CD8-positive, alpha-beta memory T cell (primary cell): ENCODE measurements at regions not wholly inside any gene's neighbourhood (a gene's known extent, or its start where the extent isn't known, plus 50 kb on each side); places are given as distances from the start of the nearest gene placed in this dataset.

Experiments used
- CTCF ChIA-PET: fragments of 350-600 bp; sonication (Branson Sonifier 250); formaldehyde crosslinking; loops from one replicate; lab custom pipeline; 2021; ENCODE audit warnings: antibody characterized with exemption; lab: Charles Lee
- POLR2A ChIA-PET: fragments of 350-600 bp; sonication (Branson Sonifier 250); formaldehyde crosslinking; loops from one replicate; lab custom pipeline; 2021; ENCODE audit warnings: antibody characterized with exemption; lab: Charles Lee
- DNase-seq, 5 donors: peaks; one replicate each; pipeline versions ENCODE4 v3.0.0 to v3.0.0-alpha.2; 2020 to 2022; ENCODE audit warnings: mixed read lengths in 1 of 5
- H3K27ac ChIP-seq: one replicate; pipeline ENCODE4 v1.7.0; 2013; ENCODE audit warnings: low read depth, mild to moderate bottlenecking, low read length, moderate library complexity
- H3K27me3 ChIP-seq: 2 replicates; pipeline ENCODE4 v1.7.0; 2013; ENCODE audit warnings: low read length, mild to moderate bottlenecking; ENCODE audit not compliant: insufficient read depth, poor library complexity, severe bottlenecking
- H3K36me3 ChIP-seq: 2 replicates; pipeline ENCODE4 v1.7.0; 2013; ENCODE audit warnings: mild to moderate bottlenecking, low read length, moderate library complexity; ENCODE audit not compliant: insufficient read depth
- H3K4me1 ChIP-seq: 2 replicates; pipeline ENCODE4 v1.7.0; 2013; ENCODE audit warnings: mild to moderate bottlenecking, low read length, moderate library complexity; ENCODE audit not compliant: insufficient read depth
- H3K4me3 ChIP-seq: 2 replicates; pipeline ENCODE4 v1.7.0; 2013; ENCODE audit warnings: mild to moderate bottlenecking, low read length
- H3K9me3 ChIP-seq: 2 replicates; pipeline ENCODE4 v1.7.0; 2013; ENCODE audit warnings: mild to moderate bottlenecking, low read length
- H3K27ac Mint-ChIP-seq, 8 donors: one replicate each; pipeline ENCODE4 v1.8.0; 2020 to 2021; ENCODE audit warnings: mixed read lengths in 8 of 8, mild to moderate bottlenecking in 6 of 8, inconsistent platforms in 3 of 8, moderate library complexity in 3 of 8
- H3K27me3 Mint-ChIP-seq, 2 donors: one replicate each; pipeline ENCODE4 v1.8.0; 2020 to 2021; ENCODE audit warnings: mixed read lengths in 2 of 2, mild to moderate bottlenecking in 1 of 2, moderate library complexity in 1 of 2
- H3K36me3 Mint-ChIP-seq, 3 donors: one replicate each; pipeline ENCODE4 v1.8.0; 2020 to 2021; ENCODE audit warnings: mixed read lengths in 3 of 3, inconsistent platforms in 1 of 3, mild to moderate bottlenecking in 1 of 3
- H3K4me1 Mint-ChIP-seq, 3 donors: one replicate each; pipeline ENCODE4 v1.8.0; 2020 to 2021; ENCODE audit warnings: mixed read lengths in 3 of 3, inconsistent platforms in 1 of 3, mild to moderate bottlenecking in 1 of 3
- H3K4me3 Mint-ChIP-seq, 7 donors: one replicate each; pipeline ENCODE4 v1.8.0; 2020 to 2021; ENCODE audit warnings: mixed read lengths in 7 of 7, mild to moderate bottlenecking in 6 of 7, moderate library complexity in 4 of 7, inconsistent platforms in 2 of 7
- H3K9me3 Mint-ChIP-seq, 5 donors: one replicate each; pipeline ENCODE4 v1.8.0; 2020 to 2022; ENCODE audit warnings: mixed read lengths in 5 of 5, mild to moderate bottlenecking in 3 of 5, moderate library complexity in 2 of 5, inconsistent platforms in 1 of 5

- no peak for DNase-seq
- Mint-ChIP-seq H3K36me3 (no peaks in the 10 kb centered on the region), H3K27ac (no peak overlapping the region), H3K9me3 (peaks cover 0 to 3% (median 0%) of the 10 kb centered on the region in 5 donors), H3K27me3 (peaks cover 6 to 23% of the 10 kb centered on the region in 2 donors), H3K4me1 (no peaks in the 10 kb centered on the region), H3K4me3 (no peak overlapping the region)
- no peaks in the 10 kb centered on the region for H3K9me3 ChIP-seq
- H3K27me3 ChIP-seq = no peaks in the 10 kb centered on the region
- no peak overlapping the region for H3K4me3 ChIP-seq
- POLR2A ChIA-PET = no interaction called here
- H3K27ac ChIP-seq = no peak overlapping the region
- no peaks in the 10 kb centered on the region for H3K4me1 ChIP-seq
- CTCF ChIA-PET = no interaction called here
- no peaks in the 10 kb centered on the region for H3K36me3 ChIP-seq
These were observed 706.7 kb downstream of the PTPRU start for GRCh38 chr1:29943034-29943433.

DNA sequence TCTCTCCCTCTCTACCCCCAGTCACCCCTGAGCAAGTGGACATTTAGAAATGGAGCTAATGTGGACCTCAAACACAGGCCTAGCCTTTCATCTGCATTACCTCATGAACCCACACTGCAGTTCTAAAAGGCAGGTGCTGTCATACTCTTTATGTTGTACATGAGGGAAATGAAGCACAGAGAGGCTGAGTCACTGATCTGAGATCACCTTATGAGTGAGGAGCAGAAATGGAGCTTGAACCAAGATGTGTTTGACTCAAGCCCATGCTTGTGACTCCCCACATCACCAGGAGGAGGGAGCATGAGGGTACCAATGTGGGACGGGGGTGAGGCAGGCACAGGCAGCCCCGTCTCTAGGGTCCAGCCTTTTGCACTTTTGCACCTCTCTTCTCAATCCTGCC lies 702.8 kb downstream of the PTPRU start:
- Histone ChIP-seq H3K4me1 (no peaks in the 10 kb centered on the region), H3K9me3 (no peaks in the 10 kb centered on the region), H3K36me3 (no peaks in the 10 kb centered on the region), H3K27me3 (no peaks in the 10 kb centered on the region), H3K4me3 (no peak overlapping the region), H3K27ac (no peak overlapping the region)
- ChIA-PET CTCF (interaction anchor here (1.0 kb wide), 1 partner anchor 12 kb away, joined by 3 read pairs; no protein-coding TSS in a partner anchor), POLR2A (no interaction called here)
- Mint-ChIP-seq H3K4me1 (no peaks in the 10 kb centered on the region), H3K36me3 (no peaks in the 10 kb centered on the region), H3K4me3 (no peak overlapping the region), H3K9me3 (peaks cover 0 to 3% (median 0%) of the 10 kb centered on the region in 5 donors), H3K27me3 (peaks cover 9 to 13% of the 10 kb centered on the region in 2 donors), H3K27ac (no peak overlapping the region)
- no peak for DNase-seq

DNA sequence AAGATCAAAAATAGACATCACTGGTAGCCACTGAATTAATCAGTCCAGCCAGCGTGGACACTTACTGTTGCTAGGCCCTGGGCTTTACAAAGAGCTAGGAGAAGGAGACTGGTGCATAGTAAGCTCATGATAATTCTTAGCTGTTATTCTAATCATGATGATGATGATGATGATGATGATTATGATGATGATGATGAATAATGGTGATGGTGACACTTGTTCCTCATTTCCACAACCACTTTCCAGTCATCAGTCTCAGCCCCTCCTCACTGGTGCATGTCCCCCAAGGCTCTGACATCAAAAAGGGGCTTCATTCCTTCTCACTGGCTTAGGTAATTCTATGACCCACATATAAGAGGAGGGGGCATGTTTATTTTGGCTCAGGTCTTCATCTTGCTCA lies 701.0 kb downstream of the PTPRU start:
- H3K4me3 ChIP-seq = no peak overlapping the region
- no peak overlapping the region for H3K27ac ChIP-seq
- no peaks in the 10 kb centered on the region for H3K4me1 ChIP-seq
- peaks cover 0 to 3% (median 0%) of the 10 kb centered on the region in 5 donors for H3K9me3 Mint-ChIP-seq
- H3K4me1 Mint-ChIP-seq = no peaks in the 10 kb centered on the region
- CTCF ChIA-PET = no interaction called here
- no peaks in the 10 kb centered on the region for H3K36me3 Mint-ChIP-seq
- no peak overlapping the region for H3K4me3 Mint-ChIP-seq
- POLR2A ChIA-PET = no interaction called here
- DNase-seq = no peak
- H3K27me3 Mint-ChIP-seq = peaks cover 12 to 18% of the 10 kb centered on the region in 2 donors
- H3K9me3 ChIP-seq = no peaks in the 10 kb centered on the region
- no peaks in the 10 kb centered on the region for H3K27me3 ChIP-seq
- no peak overlapping the region for H3K27ac Mint-ChIP-seq
- H3K36me3 ChIP-seq = no peaks in the 10 kb centered on the region

- no peak overlapping the region for H3K4me3 Mint-ChIP-seq
- Histone ChIP-seq H3K4me1 (no peaks in the 10 kb centered on the region), H3K27me3 (no peaks in the 10 kb centered on the region), H3K27ac (no peak overlapping the region), H3K9me3 (no peaks in the 10 kb centered on the region), H3K4me3 (no peak overlapping the region), H3K36me3 (no peaks in the 10 kb centered on the region)
- H3K4me1 Mint-ChIP-seq = no peaks in the 10 kb centered on the region
- H3K36me3 Mint-ChIP-seq = no peaks in the 10 kb centered on the region
- H3K27me3 Mint-ChIP-seq = peaks cover 15 to 27% of the 10 kb centered on the region in 2 donors
- H3K9me3 Mint-ChIP-seq = no peaks in the 10 kb centered on the region
- no peak overlapping the region for H3K27ac Mint-ChIP-seq
- no peak for DNase-seq
- POLR2A ChIA-PET = no interaction called here
- CTCF ChIA-PET = no interaction called here
These were observed 699.8 kb downstream of the PTPRU start for GRCh38 chr1:29936031-29936544.

- Histone ChIP-seq H3K4me3 (no peak overlapping the region), H3K9me3 (no peaks in the 10 kb centered on the region), H3K27ac (no peak overlapping the region), H3K36me3 (no peaks in the 10 kb centered on the region), H3K4me1 (no peaks in the 10 kb centered on the region), H3K27me3 (no peaks in the 10 kb centered on the region)
- ChIA-PET CTCF (no interaction called here), POLR2A (no interaction called here)
- Mint-ChIP-seq H3K36me3 (no peaks in the 10 kb centered on the region), H3K9me3 (no peaks in the 10 kb centered on the region), H3K4me3 (no peak overlapping the region), H3K27ac (peak overlapping the region in 1 of 8 donors; percentile 43), H3K27me3 (peaks cover 13 to 33% of the 10 kb centered on the region in 2 donors), H3K4me1 (no peaks in the 10 kb centered on the region)
- no peak for DNase-seq
These were observed 698.0 kb downstream of the PTPRU start for GRCh38 chr1:29934255-29934772.

DNA sequence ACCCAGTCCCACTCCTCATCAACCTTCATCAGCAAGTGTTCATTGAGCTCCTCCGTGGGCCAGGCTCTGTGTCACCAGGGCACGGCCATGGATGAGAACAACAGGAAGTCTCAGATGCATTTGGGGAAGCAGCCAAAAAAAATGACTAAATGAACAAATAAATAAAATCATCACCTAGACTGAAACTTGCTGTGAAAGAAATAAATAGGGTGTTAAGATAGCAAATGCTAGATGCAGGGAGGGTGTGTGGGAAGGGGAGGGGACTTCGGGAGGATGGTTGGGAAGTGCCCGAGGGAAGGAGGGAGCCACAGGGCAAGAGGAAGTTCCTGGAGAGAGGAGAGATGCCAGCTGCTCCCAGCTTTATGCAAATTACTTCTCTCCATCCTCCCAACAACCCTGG lies 696.7 kb downstream of the PTPRU start:
- H3K4me3 ChIP-seq = no peak overlapping the region
- H3K4me1 Mint-ChIP-seq = no peaks in the 10 kb centered on the region
- H3K36me3 Mint-ChIP-seq = no peaks in the 10 kb centered on the region
- H3K9me3 ChIP-seq = no peaks in the 10 kb centered on the region
- DNase-seq = no peak
- H3K27me3 ChIP-seq = no peaks in the 10 kb centered on the region
- no peaks in the 10 kb centered on the region for H3K36me3 ChIP-seq
- no peak overlapping the region for H3K4me3 Mint-ChIP-seq
- no peaks in the 10 kb centered on the region for H3K4me1 ChIP-seq
- POLR2A ChIA-PET = no interaction called here
- peaks cover 13 to 33% of the 10 kb centered on the region in 2 donors for H3K27me3 Mint-ChIP-seq
- H3K9me3 Mint-ChIP-seq = no peaks in the 10 kb centered on the region
- CTCF ChIA-PET = no interaction called here
- H3K27ac ChIP-seq = no peak overlapping the region
- H3K27ac Mint-ChIP-seq = no peak overlapping the region

DNA sequence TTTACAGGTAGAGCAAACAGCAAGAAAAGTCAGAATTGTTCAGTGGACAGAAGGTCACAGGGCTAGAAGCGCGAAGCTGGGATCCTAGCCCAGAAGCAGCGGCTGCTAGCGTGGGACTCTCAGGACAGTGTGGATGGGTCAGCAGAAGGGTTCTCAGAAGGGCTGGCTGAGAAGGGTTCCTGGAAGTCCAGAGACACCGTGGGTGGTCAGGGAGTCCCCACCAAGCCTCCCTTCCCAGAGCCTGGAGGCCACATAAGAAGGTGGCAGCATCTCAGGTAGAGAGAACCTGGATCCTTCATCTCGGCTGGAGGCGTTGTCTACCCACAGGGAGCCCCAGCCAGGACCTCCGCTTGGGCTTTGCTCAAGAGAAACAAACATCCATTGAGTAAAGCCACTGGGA lies 696.3 kb downstream of the PTPRU start:
- POLR2A ChIA-PET = no interaction called here
- Mint-ChIP-seq H3K9me3 (no peaks in the 10 kb centered on the region), H3K27ac (no peak overlapping the region)

GRCh38 chr1:29931477-29932175 lies 695.3 kb downstream of the PTPRU start:
- no peaks in the 10 kb centered on the region for H3K9me3 ChIP-seq
- H3K27me3 ChIP-seq = no peaks in the 10 kb centered on the region
- no peak overlapping the region for H3K27ac Mint-ChIP-seq
- no peak for DNase-seq
- H3K36me3 Mint-ChIP-seq = no peaks in the 10 kb centered on the region
- CTCF ChIA-PET = no interaction called here
- no peak overlapping the region for H3K4me3 Mint-ChIP-seq
- H3K9me3 Mint-ChIP-seq = no peaks in the 10 kb centered on the region
- H3K27me3 Mint-ChIP-seq = peaks cover 13 to 40% of the 10 kb centered on the region in 2 donors
- H3K4me1 ChIP-seq = no peaks in the 10 kb centered on the region
- POLR2A ChIA-PET = no interaction called here
- H3K4me1 Mint-ChIP-seq = no peaks in the 10 kb centered on the region
- no peak overlapping the region for H3K27ac ChIP-seq
- H3K36me3 ChIP-seq = no peaks in the 10 kb centered on the region
- H3K4me3 ChIP-seq = no peak overlapping the region

More for the DNA sequence above, 696.3 kb downstream of the PTPRU start:
- no peak overlapping the region for H3K4me3 ChIP-seq
- CTCF ChIA-PET = no interaction called here
- H3K36me3 ChIP-seq = no peaks in the 10 kb centered on the region
- no peak overlapping the region for H3K27ac ChIP-seq
- DNase-seq = no peak
- Mint-ChIP-seq H3K36me3 (no peaks in the 10 kb centered on the region), H3K4me3 (no peak overlapping the region), H3K4me1 (no peaks in the 10 kb centered on the region), H3K27me3 (peaks cover 13 to 33% of the 10 kb centered on the region in 2 donors)
- no peaks in the 10 kb centered on the region for H3K9me3 ChIP-seq
- H3K4me1 ChIP-seq = no peaks in the 10 kb centered on the region
- H3K27me3 ChIP-seq = no peaks in the 10 kb centered on the region
